Trophoblast cell (in vitro differentiated cells and primary cell): ENCODE measurements at regions not wholly inside any gene's neighbourhood (a gene's known extent, or its start where the extent isn't known, plus 50 kb on each side); places are given as distances from the start of the nearest gene placed in this dataset.

Source experiments
- DNase-seq, 2 donors: peaks; one replicate each; pipeline ENCODE4 v3.0.0-alpha.2; 2016
- H2AFZ ChIP-seq: 2 replicates; pipeline ENCODE4 v1.6.1; 2013; ENCODE audit warnings: low read length, moderate library complexity, mild to moderate bottlenecking; ENCODE audit not compliant: insufficient read depth, poor library complexity
- H2AK5ac ChIP-seq: 2 replicates; pipeline ENCODE4 v1.6.1; 2013; ENCODE audit warnings: mild to moderate bottlenecking, low read length
- H2BK120ac ChIP-seq: 2 replicates; pipeline ENCODE4 v1.6.1; 2013; ENCODE audit warnings: low read length, mild to moderate bottlenecking, moderate library complexity; ENCODE audit not compliant: insufficient read depth, poor library complexity
- H2BK12ac ChIP-seq: 2 replicates; pipeline ENCODE4 v1.6.1; 2013; ENCODE audit warnings: mild to moderate bottlenecking, low read length, moderate library complexity
- H2BK5ac ChIP-seq: 2 replicates; pipeline ENCODE4 v1.6.1; 2013; ENCODE audit warnings: low read length, low read depth, moderate library complexity, mild to moderate bottlenecking; ENCODE audit not compliant: poor library complexity
- H3K14ac ChIP-seq: 2 replicates; pipeline ENCODE4 v1.6.1; 2013; ENCODE audit warnings: mild to moderate bottlenecking, low read length
- H3K18ac ChIP-seq: 2 replicates; pipeline ENCODE4 v1.6.1; 2013; ENCODE audit warnings: mild to moderate bottlenecking, low read length
- H3K23ac ChIP-seq: 2 replicates; pipeline ENCODE4 v1.6.1; 2013; ENCODE audit warnings: low read length
- H3K27ac ChIP-seq: 2 replicates; pipeline ENCODE4 v1.5.1; 2013; ENCODE audit warnings: low read depth, mild to moderate bottlenecking, inconsistent platforms, low read length, moderate library complexity
- H3K27me3 ChIP-seq: 2 replicates; pipeline ENCODE4 v1.6.1; 2013; ENCODE audit warnings: inconsistent platforms, mild to moderate bottlenecking, low read length, moderate library complexity; ENCODE audit not compliant: insufficient read depth
- H3K36me3 ChIP-seq, 2 experiments: 1 replicate in 1 of 2; 2 replicates in 1 of 2; pipeline ENCODE4 v1.6.1; 2013; ENCODE audit warnings: low read length in 2 of 2, mild to moderate bottlenecking in 2 of 2, moderate library complexity in 1 of 2; ENCODE audit not compliant: insufficient read depth in 2 of 2, control insufficient read depth in 1 of 2
- H3K4ac ChIP-seq: 2 replicates; pipeline ENCODE4 v1.6.1; 2013; ENCODE audit warnings: low read depth, mild to moderate bottlenecking, low read length, moderate library complexity
- H3K4me1 ChIP-seq, 2 experiments: 1 replicate in 1 of 2; 2 replicates in 1 of 2; pipeline ENCODE4 v1.6.1; 2013; ENCODE audit warnings: low read length in 2 of 2, mild to moderate bottlenecking in 2 of 2, moderate library complexity in 1 of 2; ENCODE audit not compliant: insufficient read depth in 2 of 2, control insufficient read depth in 1 of 2
- H3K4me2 ChIP-seq: 2 replicates; pipeline ENCODE4 v1.6.1; 2013; ENCODE audit warnings: inconsistent platforms, mild to moderate bottlenecking, low read length, moderate library complexity
- H3K4me3 ChIP-seq: 2 replicates; pipeline ENCODE4 v1.5.1; 2013; ENCODE audit warnings: mild to moderate bottlenecking, low read depth, low read length, inconsistent platforms
- H3K79me1 ChIP-seq: one replicate; pipeline ENCODE4 v1.6.1; 2013; ENCODE audit warnings: low read length
- H3K79me2 ChIP-seq: 2 replicates; pipeline ENCODE4 v1.6.1; 2013; ENCODE audit warnings: low read length, mild to moderate bottlenecking; ENCODE audit not compliant: control insufficient read depth, insufficient read depth, poor library complexity
- H3K9ac ChIP-seq: 2 replicates; pipeline ENCODE4 v1.6.1; 2013; ENCODE audit warnings: mild to moderate bottlenecking, low read length
- H3K9me3 ChIP-seq: 2 replicates; pipeline ENCODE4 v1.6.1; 2013; ENCODE audit warnings: low read depth, mild to moderate bottlenecking, control low read depth, inconsistent platforms, low read length; ENCODE audit not compliant: insufficient read depth
- H4K12ac ChIP-seq: 2 replicates; pipeline ENCODE4 v1.6.1; 2013; ENCODE audit warnings: low read depth, mild to moderate bottlenecking, low read length, moderate library complexity
- H4K8ac ChIP-seq: 2 replicates; pipeline ENCODE4 v1.6.1; 2013; ENCODE audit warnings: low read depth, mild to moderate bottlenecking, low read length, moderate library complexity
- H4K91ac ChIP-seq: one replicate; pipeline ENCODE4 v1.6.1; 2013; ENCODE audit warnings: low read depth, mild to moderate bottlenecking, low read length, moderate library complexity
- WGBS: extraction: QIAGEN DNeasy Blood & Tissue Kit; methylation state at CpG from one replicate; pipeline ENCODE4 v1.1.7; 2013; ENCODE audit warnings: missing lambda C conversion rate; ENCODE audit not compliant: insufficient read length, insufficient coverage; ENCODE audit errors: extremely low coverage; 5-methylcytosine and 5-hydroxymethylcytosine counted together

GRCh38 chr1:67577646-67578045, 107.4 kb upstream of the GADD45A start:
- Histone ChIP-seq H3K14ac (no peak overlapping the region), H3K4ac (no peak overlapping the region), H3K4me3 (no peak overlapping the region), H3K4me1 (peaks cover 23 to 26% of the 10 kb centered on the region in 2 experiments), H2AFZ (no peak overlapping the region), H3K36me3 (no peaks in the 10 kb centered on the region), H2AK5ac (no peak overlapping the region), H4K8ac (no peak overlapping the region), H3K79me1 (peaks cover 15% of the 10 kb centered on the region), H3K9ac (no peak overlapping the region), H2BK12ac (peak overlapping the region; percentile 31), H3K9me3 (no peaks in the 10 kb centered on the region), H4K91ac (no peak overlapping the region), H4K12ac (no peak overlapping the region), H2BK5ac (no peak overlapping the region), H3K23ac (no peak overlapping the region), H3K27me3 (no peaks in the 10 kb centered on the region), H2BK120ac (no peak overlapping the region), H3K27ac (no peak overlapping the region), H3K79me2 (peaks cover 2% of the 10 kb centered on the region), H3K18ac (no peak overlapping the region), H3K4me2 (no peak overlapping the region)
- no peak for DNase-seq
- WGBS = no CpG with 5 or more reads among the region's 3 CpGs

- Histone ChIP-seq H2AK5ac (no peak overlapping the region), H3K18ac (no peak overlapping the region), H3K23ac (no peak overlapping the region), H3K4me2 (no peak overlapping the region), H3K9ac (no peak overlapping the region), H3K4ac (no peak overlapping the region), H3K4me3 (no peak overlapping the region), H4K8ac (no peak overlapping the region), H3K9me3 (no peaks in the 10 kb centered on the region), H2AFZ (no peak overlapping the region), H3K79me2 (peaks cover 2% of the 10 kb centered on the region), H3K27me3 (no peaks in the 10 kb centered on the region), H3K36me3 (no peaks in the 10 kb centered on the region), H2BK12ac (no peak overlapping the region), H3K14ac (no peak overlapping the region), H4K91ac (no peak overlapping the region), H3K4me1 (peaks cover 29 to 31% of the 10 kb centered on the region in 2 experiments), H3K79me1 (peaks cover 14% of the 10 kb centered on the region), H2BK5ac (no peak overlapping the region), H3K27ac (no peak overlapping the region), H4K12ac (no peak overlapping the region), H2BK120ac (no peak overlapping the region)
- DNase-seq = no peak
- no CpG with 5 or more reads among the region's 6 CpGs for WGBS
These were observed 106.5 kb upstream of the GADD45A start for GRCh38 chr1:67578397-67579020.

GRCh38 chr1:67579623-67580394, 105.2 kb upstream of the GADD45A start:
- no peak overlapping the region for H4K12ac ChIP-seq
- no peak overlapping the region for H3K14ac ChIP-seq
- no peaks in the 10 kb centered on the region for H3K36me3 ChIP-seq
- H2AFZ ChIP-seq = no peak overlapping the region
- no peak overlapping the region for H3K23ac ChIP-seq
- H3K27me3 ChIP-seq = no peaks in the 10 kb centered on the region
- DNase-seq = no peak
- no peak overlapping the region for H3K4me3 ChIP-seq
- H3K27ac ChIP-seq = no peak overlapping the region
- no peak overlapping the region for H4K8ac ChIP-seq
- no peak overlapping the region for H2BK5ac ChIP-seq
- WGBS = no CpG with 5 or more reads among the region's 2 CpGs
- no peak overlapping the region for H3K18ac ChIP-seq
- peaks cover 2% of the 10 kb centered on the region for H3K79me2 ChIP-seq
- H2BK12ac ChIP-seq = no peak overlapping the region
- peaks cover 11% of the 10 kb centered on the region for H3K79me1 ChIP-seq
- no peaks in the 10 kb centered on the region for H3K9me3 ChIP-seq
- no peak overlapping the region for H4K91ac ChIP-seq
- no peak overlapping the region for H3K9ac ChIP-seq
- H2BK120ac ChIP-seq = no peak overlapping the region
- no peak overlapping the region for H2AK5ac ChIP-seq
- no peak overlapping the region for H3K4me2 ChIP-seq
- H3K4me1 ChIP-seq = peaks cover 29 to 34% of the 10 kb centered on the region in 2 experiments
- no peak overlapping the region for H3K4ac ChIP-seq

- Histone ChIP-seq H2BK12ac (peak overlapping the region; percentile 4), H3K18ac (no peak overlapping the region), H3K9ac (no peak overlapping the region), H3K4me1 (peaks cover 23 to 24% of the 10 kb centered on the region in 2 experiments), H3K79me1 (peaks cover 7% of the 10 kb centered on the region), H2AK5ac (no peak overlapping the region), H2BK5ac (peak overlapping the region; percentile 18), H3K23ac (no peak overlapping the region), H3K27me3 (no peaks in the 10 kb centered on the region), H4K8ac (no peak overlapping the region), H3K14ac (no peak overlapping the region), H2BK120ac (peak overlapping the region; percentile 6), H3K79me2 (no peaks in the 10 kb centered on the region), H3K4ac (no peak overlapping the region), H3K27ac (peak overlapping the region; percentile 55), H4K12ac (no peak overlapping the region), H4K91ac (peak overlapping the region; percentile 36), H2AFZ (no peak overlapping the region), H3K4me3 (no peak overlapping the region), H3K4me2 (no peak overlapping the region), H3K36me3 (no peaks in the 10 kb centered on the region), H3K9me3 (no peaks in the 10 kb centered on the region)
- no CpG with 5 or more reads among the region's 4 CpGs for WGBS
- DNase-seq = peak; percentile 69 to 95
These were observed 104.2 kb upstream of the GADD45A start for GRCh38 chr1:67580691-67581403.
